ENCODE measurements at regions not wholly inside any gene's neighbourhood (a gene's known extent, or its start where the extent isn't known, plus 50 kb on each side); places are given as distances from the start of the nearest gene placed in this dataset.

GRCh38 chr9:16134351-16134750 lies 581.5 kb downstream of the CCDC171 start:
- Mint-ChIP-seq H3K27ac (ENCODE audit: unreplicated experiment) (no peak overlapping the region), H3K4me1 (ENCODE audit: unreplicated experiment) (peaks cover 5% of the 10 kb centered on the region), H3K9me3 (ENCODE audit: unreplicated experiment) (no peaks in the 10 kb centered on the region), H3K4me3 (ENCODE audit: unreplicated experiment) (no peak overlapping the region), H3K27me3 (ENCODE audit: unreplicated experiment) (peaks cover 9% of the 10 kb centered on the region), H3K36me3 (ENCODE audit: low read depth, unreplicated experiment) (no peaks in the 10 kb centered on the region)
- no peak for DNase-seq (ENCODE audit: low spot score)
- TF ChIP-seq CTCF (IDR thresholded peaks at IDR 0.05; ENCODE audit: unreplicated experiment) = no peak

- H3K9me3 Mint-ChIP-seq (ENCODE audit: unreplicated experiment) = no peaks in the 10 kb centered on the region
- H3K4me3 Mint-ChIP-seq (ENCODE audit: unreplicated experiment) = no peak overlapping the region
- H3K27me3 Mint-ChIP-seq (ENCODE audit: unreplicated experiment) = peaks cover 9% of the 10 kb centered on the region
- H3K4me1 Mint-ChIP-seq (ENCODE audit: unreplicated experiment) = peaks cover 5% of the 10 kb centered on the region
- H3K36me3 Mint-ChIP-seq (ENCODE audit: low read depth, unreplicated experiment) = no peaks in the 10 kb centered on the region
- DNase-seq (ENCODE audit: low spot score) = no peak
- no peak for TF ChIP-seq CTCF (IDR thresholded peaks at IDR 0.05; ENCODE audit: unreplicated experiment)
- no peak overlapping the region for H3K27ac Mint-ChIP-seq (ENCODE audit: unreplicated experiment)
Measured at GRCh38 chr9:16135968-16136367, 583.1 kb downstream of the CCDC171 start.

GRCh38 chr9:16136451-16136850 lies 583.6 kb downstream of the CCDC171 start:
- Mint-ChIP-seq H3K27ac (ENCODE audit: unreplicated experiment) (no peak overlapping the region), H3K36me3 (ENCODE audit: low read depth, unreplicated experiment) (no peaks in the 10 kb centered on the region), H3K9me3 (ENCODE audit: unreplicated experiment) (no peaks in the 10 kb centered on the region), H3K4me3 (ENCODE audit: unreplicated experiment) (no peak overlapping the region), H3K4me1 (ENCODE audit: unreplicated experiment) (peaks cover 5% of the 10 kb centered on the region), H3K27me3 (ENCODE audit: unreplicated experiment) (peaks cover 8% of the 10 kb centered on the region)
- DNase-seq (ENCODE audit: low spot score) = no peak
- no peak for TF ChIP-seq CTCF (IDR thresholded peaks at IDR 0.05; ENCODE audit: unreplicated experiment)

GRCh38 chr9:16136961-16137360 lies 584.1 kb downstream of the CCDC171 start:
- H3K4me3 Mint-ChIP-seq (ENCODE audit: unreplicated experiment) = no peak overlapping the region
- peaks cover 5% of the 10 kb centered on the region for H3K4me1 Mint-ChIP-seq (ENCODE audit: unreplicated experiment)
- no peak for TF ChIP-seq CTCF (IDR thresholded peaks at IDR 0.05; ENCODE audit: unreplicated experiment)
- H3K9me3 Mint-ChIP-seq (ENCODE audit: unreplicated experiment) = no peaks in the 10 kb centered on the region
- H3K27me3 Mint-ChIP-seq (ENCODE audit: unreplicated experiment) = peaks cover 4% of the 10 kb centered on the region
- no peak for DNase-seq (ENCODE audit: low spot score)
- no peaks in the 10 kb centered on the region for H3K36me3 Mint-ChIP-seq (ENCODE audit: low read depth, unreplicated experiment)
- no peak overlapping the region for H3K27ac Mint-ChIP-seq (ENCODE audit: unreplicated experiment)

- H3K27me3 Mint-ChIP-seq (ENCODE audit: unreplicated experiment) = peaks cover 4% of the 10 kb centered on the region
- DNase-seq (ENCODE audit: low spot score) = no peak
- H3K4me3 Mint-ChIP-seq (ENCODE audit: unreplicated experiment) = no peak overlapping the region
- no peaks in the 10 kb centered on the region for H3K36me3 Mint-ChIP-seq (ENCODE audit: low read depth, unreplicated experiment)
- H3K9me3 Mint-ChIP-seq (ENCODE audit: unreplicated experiment) = no peaks in the 10 kb centered on the region
- H3K4me1 Mint-ChIP-seq (ENCODE audit: unreplicated experiment) = peaks cover 2% of the 10 kb centered on the region
- H3K27ac Mint-ChIP-seq (ENCODE audit: unreplicated experiment) = no peak overlapping the region
- no peak for TF ChIP-seq CTCF (IDR thresholded peaks at IDR 0.05; ENCODE audit: unreplicated experiment)
Measured at GRCh38 chr9:16138561-16139491, 586.0 kb downstream of the CCDC171 start.

Measured in endothelial cell (in vitro differentiated cells).